CD4-positive, alpha-beta T cell (primary cell): ENCODE measurements at regions not wholly inside any gene's neighbourhood (a gene's known extent, or its start where the extent isn't known, plus 50 kb on each side); places are given as distances from the start of the nearest gene placed in this dataset.

Experiments
- ATAC-seq: fragments of 200-7000 bp; cut with Tn5 transposase; one replicate; pipeline ENCODE4 v1.10.0; 2022; ENCODE audit warnings: mild to moderate bottlenecking; ENCODE audit not compliant: poor library complexity
- CTCF ChIA-PET: fragments of 350-600 bp; sonication (Branson Sonifier 250); formaldehyde crosslinking; loops from one replicate; lab custom pipeline; 2021; ENCODE audit warnings: antibody characterized with exemption, inconsistent platforms; lab: Charles Lee
- POLR2A ChIA-PET: fragments of 350-600 bp; sonication (Branson Sonifier 250); formaldehyde crosslinking; loops from one replicate; lab custom pipeline; 2021; ENCODE audit warnings: antibody characterized with exemption, inconsistent platforms; lab: Charles Lee
- DNase-seq, 14 experiments: peaks; one replicate each; pipeline ENCODE4 v3.0.0-alpha.2; 2013 to 2020; ENCODE audit warnings: mixed read lengths in 2 of 14
- H3K27ac ChIP-seq, 2 donors: one replicate each; pipeline versions ENCODE4 v1.5.1 to v1.7.0; 2013; ENCODE audit warnings: low read length in 2 of 2, low read depth in 1 of 2, mild to moderate bottlenecking in 1 of 2
- H3K27me3 ChIP-seq, 2 experiments: 1 replicate in 1 of 2; 2 replicates in 1 of 2; pipeline versions ENCODE4 v1.6.1 to v1.7.0; 2013; ENCODE audit warnings: low read length in 2 of 2, control low read depth in 1 of 2, mild to moderate bottlenecking in 1 of 2, moderate library complexity in 1 of 2; ENCODE audit not compliant: insufficient read depth in 2 of 2, control insufficient read depth in 1 of 2
- H3K36me3 ChIP-seq: one replicate; pipeline ENCODE4 v1.6.1; 2013; ENCODE audit warnings: low read length, control low read depth; ENCODE audit not compliant: insufficient read depth
- H3K4me1 ChIP-seq: one replicate; pipeline ENCODE4 v1.6.1; 2013; ENCODE audit warnings: low read length, control low read depth; ENCODE audit not compliant: insufficient read depth
- H3K4me3 ChIP-seq: one replicate; pipeline ENCODE4 v1.5.1; 2013; ENCODE audit warnings: mild to moderate bottlenecking, low read length, moderate library complexity
- H3K9me3 ChIP-seq, 2 experiments: 1 replicate in 1 of 2; 2 replicates in 1 of 2; pipeline versions ENCODE4 v1.6.1 to v1.7.0; 2013; ENCODE audit warnings: low read length in 2 of 2, mild to moderate bottlenecking in 2 of 2, control low read depth in 1 of 2, moderate library complexity in 1 of 2; ENCODE audit not compliant: control insufficient read depth in 1 of 2, insufficient read depth in 1 of 2
- H3K27ac Mint-ChIP-seq: one replicate; pipeline ENCODE4 v1.8.0; 2020; ENCODE audit warnings: mixed read lengths
- H3K27me3 Mint-ChIP-seq: one replicate; pipeline ENCODE4 v1.8.0; 2021; ENCODE audit warnings: mixed read lengths
- H3K36me3 Mint-ChIP-seq: one replicate; pipeline ENCODE4 v1.8.0; 2021; ENCODE audit warnings: low read depth, mixed read lengths
- H3K4me1 Mint-ChIP-seq: one replicate; pipeline ENCODE4 v1.8.0; 2021; ENCODE audit warnings: low read depth, mixed read lengths
- H3K4me3 Mint-ChIP-seq: one replicate; pipeline ENCODE4 v1.8.0; 2020; ENCODE audit warnings: mild to moderate bottlenecking, mixed read lengths
- H3K9me3 Mint-ChIP-seq: one replicate; pipeline ENCODE4 v1.8.0; 2020; ENCODE audit warnings: mixed read lengths
- intact Hi-C, 2 experiments: fragments of 100-400 bp; cut with DNase I in 1 of 2; cut with micrococcal nuclease in 1 of 2; formaldehyde crosslinking; loops; one replicate each; pipeline versions ENCODE4 v1.15.1 to v1.9.0; 2023 to 2025; cut with DNase I, micrococcal nuclease
- TF ChIP-seq, protein P1 (sequence below): fragments of 200-600 bp; IDR thresholded peaks from one replicate; pipeline ENCODE4 v1.8.0; 2022; ENCODE audit warnings: antibody characterized with exemption, mild to moderate bottlenecking

DNA sequence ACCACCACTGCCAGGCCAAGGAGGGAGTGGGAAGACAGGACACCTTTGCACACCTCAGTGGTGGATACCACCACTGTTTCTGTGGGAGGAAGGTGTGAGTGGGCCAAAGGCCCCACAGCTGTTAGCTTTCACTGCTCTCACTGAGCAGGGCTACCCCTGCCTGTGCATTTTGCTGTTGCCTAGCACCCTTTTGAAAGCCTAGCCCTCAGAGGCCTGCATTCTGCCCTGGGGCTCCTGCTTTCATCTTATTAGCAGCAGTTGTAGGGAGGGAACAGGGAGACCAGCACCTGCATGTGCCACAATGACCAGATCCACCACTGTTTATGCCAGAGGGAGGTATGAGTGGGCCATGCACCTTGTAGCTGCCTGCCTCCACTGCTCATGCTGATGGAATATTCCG is 110.9 kb upstream of the C21orf91 start:
- H3K36me3 ChIP-seq: no peaks in the 10 kb centered on the region
- DNase-seq (no peak), ATAC-seq (no peak)
- H3K4me3 ChIP-seq: no peak overlapping the region
- POLR2A ChIA-PET: no interaction called here
- intact Hi-C loops: no loop called here
- H3K9me3 ChIP-seq: no peaks in the 10 kb centered on the region
- TF ChIP-seq, protein P1, sequence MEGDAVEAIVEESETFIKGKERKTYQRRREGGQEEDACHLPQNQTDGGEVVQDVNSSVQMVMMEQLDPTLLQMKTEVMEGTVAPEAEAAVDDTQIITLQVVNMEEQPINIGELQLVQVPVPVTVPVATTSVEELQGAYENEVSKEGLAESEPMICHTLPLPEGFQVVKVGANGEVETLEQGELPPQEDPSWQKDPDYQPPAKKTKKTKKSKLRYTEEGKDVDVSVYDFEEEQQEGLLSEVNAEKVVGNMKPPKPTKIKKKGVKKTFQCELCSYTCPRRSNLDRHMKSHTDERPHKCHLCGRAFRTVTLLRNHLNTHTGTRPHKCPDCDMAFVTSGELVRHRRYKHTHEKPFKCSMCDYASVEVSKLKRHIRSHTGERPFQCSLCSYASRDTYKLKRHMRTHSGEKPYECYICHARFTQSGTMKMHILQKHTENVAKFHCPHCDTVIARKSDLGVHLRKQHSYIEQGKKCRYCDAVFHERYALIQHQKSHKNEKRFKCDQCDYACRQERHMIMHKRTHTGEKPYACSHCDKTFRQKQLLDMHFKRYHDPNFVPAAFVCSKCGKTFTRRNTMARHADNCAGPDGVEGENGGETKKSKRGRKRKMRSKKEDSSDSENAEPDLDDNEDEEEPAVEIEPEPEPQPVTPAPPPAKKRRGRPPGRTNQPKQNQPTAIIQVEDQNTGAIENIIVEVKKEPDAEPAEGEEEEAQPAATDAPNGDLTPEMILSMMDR: no peak
- H3K4me3 Mint-ChIP-seq: no peak overlapping the region
- no peaks in the 10 kb centered on the region for H3K27me3 Mint-ChIP-seq
- no peaks in the 10 kb centered on the region for H3K27me3 ChIP-seq
- CTCF ChIA-PET: no interaction called here
- no peaks in the 10 kb centered on the region for H3K36me3 Mint-ChIP-seq
- no peaks in the 10 kb centered on the region for H3K4me1 Mint-ChIP-seq
- H3K9me3 Mint-ChIP-seq: no peaks in the 10 kb centered on the region
- no peak overlapping the region for H3K27ac Mint-ChIP-seq
- peaks cover 3% of the 10 kb centered on the region for H3K4me1 ChIP-seq
- no peak overlapping the region for H3K27ac ChIP-seq

DNA sequence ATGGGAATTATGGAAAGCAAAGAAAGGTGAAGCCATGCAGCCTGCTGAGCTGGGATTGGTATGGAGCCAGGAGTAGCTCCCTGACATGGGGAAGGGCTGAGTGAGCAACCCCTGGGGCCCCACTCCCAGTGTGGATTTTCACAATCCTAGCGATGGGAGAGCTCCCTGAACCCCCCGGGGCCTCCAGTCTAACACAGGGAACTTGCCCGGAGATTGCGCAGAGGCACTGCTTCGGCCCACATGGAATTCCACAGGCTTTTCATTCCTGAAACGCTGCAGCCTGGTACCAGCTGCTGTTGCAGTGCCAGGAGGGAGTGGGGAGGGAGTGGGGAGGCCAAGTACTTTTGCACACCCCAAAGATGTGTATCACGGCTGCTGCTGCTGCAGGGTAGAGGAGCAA is 110.4 kb upstream of the C21orf91 start:
- ChIA-PET CTCF (no interaction called here), POLR2A (no interaction called here)
- Mint-ChIP-seq H3K27ac (no peak overlapping the region), H3K4me1 (no peaks in the 10 kb centered on the region), H3K27me3 (no peaks in the 10 kb centered on the region), H3K36me3 (no peaks in the 10 kb centered on the region), H3K4me3 (no peak overlapping the region), H3K9me3 (no peaks in the 10 kb centered on the region)
- DNase-seq (no peak), ATAC-seq (no peak)
- TF ChIP-seq, protein P1: no peak
- Histone ChIP-seq H3K27me3 (no peaks in the 10 kb centered on the region), H3K9me3 (no peaks in the 10 kb centered on the region), H3K4me1 (peaks cover 6% of the 10 kb centered on the region), H3K4me3 (no peak overlapping the region), H3K27ac (no peak overlapping the region), H3K36me3 (no peaks in the 10 kb centered on the region)
- intact Hi-C loops: no loop called here

DNA sequence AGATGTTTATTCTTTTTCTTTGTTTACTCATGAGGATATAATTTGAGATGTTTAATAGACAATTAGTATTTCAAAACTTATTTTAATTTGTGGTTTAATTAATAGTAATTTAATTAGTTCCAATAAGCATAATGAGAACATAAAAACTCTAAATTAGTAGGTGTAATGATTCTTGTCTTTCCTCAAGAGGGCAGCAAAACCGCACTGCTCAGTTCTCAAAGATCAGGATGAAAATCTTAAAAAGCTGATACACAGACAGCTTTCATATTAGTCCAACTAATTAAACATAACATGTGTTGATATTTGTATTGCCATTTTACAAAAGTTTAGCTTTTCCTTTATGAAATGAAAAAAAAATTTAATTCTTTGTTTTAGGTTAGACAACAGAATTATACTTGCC is 106.7 kb upstream of the C21orf91 start:
- Mint-ChIP-seq H3K4me1 (no peaks in the 10 kb centered on the region), H3K4me3 (no peak overlapping the region), H3K9me3 (no peaks in the 10 kb centered on the region), H3K27me3 (no peaks in the 10 kb centered on the region), H3K27ac (no peak overlapping the region), H3K36me3 (no peaks in the 10 kb centered on the region)
- Histone ChIP-seq H3K27ac (no peak overlapping the region), H3K27me3 (no peaks in the 10 kb centered on the region), H3K4me3 (no peak overlapping the region), H3K4me1 (peaks cover 4% of the 10 kb centered on the region), H3K36me3 (no peaks in the 10 kb centered on the region), H3K9me3 (peaks cover 0 to 2% of the 10 kb centered on the region in 2 experiments)
- TF ChIP-seq, protein P1: no peak
- ChIA-PET CTCF (interaction anchor here (1.0 to 2.0 kb wide), 3 partner anchors 13 to 247 kb away, joined by 3 to 9 read pairs (median 4); no protein-coding TSS in a partner anchor), POLR2A (no interaction called here)
- ATAC-seq (no peak), DNase-seq (no peak)
- intact Hi-C loops: loop anchor here (1.0 kb wide), 1 partner anchor 247 kb away; no protein-coding TSS in a partner anchor
